Pulmonary artery endothelial cell (primary cell): ENCODE measurements at regions not wholly inside any gene's neighbourhood (a gene's known extent, or its start where the extent isn't known, plus 50 kb on each side); places are given as distances from the start of the nearest gene placed in this dataset.

Experiments
- DNase-seq: peaks from one replicate; pipeline ENCODE4 v3.0.0-alpha.2; 2011; ENCODE audit warnings: low read depth, low spot score

GRCh38 chr2:12305931-12306330, 410.8 kb upstream of the TRIB2 start:
- DNase-seq = no peak

GRCh38 chr2:12310399-12310798, 406.3 kb upstream of the TRIB2 start:
- no peak for DNase-seq

GRCh38 chr2:12313445-12314126, 403.1 kb upstream of the TRIB2 start:
- no peak for DNase-seq

- no peak for DNase-seq
Observed at GRCh38 chr2:12314127-12314760, 402.5 kb upstream of the TRIB2 start.

- no peak for DNase-seq
Observed at GRCh38 chr2:12315224-12315623, 401.5 kb upstream of the TRIB2 start.

- DNase-seq = no peak
Observed at GRCh38 chr2:12316476-12316875, 400.3 kb upstream of the TRIB2 start.

GRCh38 chr2:12317286-12317685, 399.4 kb upstream of the TRIB2 start:
- DNase-seq = no peak

GRCh38 chr2:12317814-12318426, 398.8 kb upstream of the TRIB2 start:
- DNase-seq = no peak

- DNase-seq = no peak
Observed at GRCh38 chr2:12318427-12319057, 398.2 kb upstream of the TRIB2 start.

- DNase-seq = no peak
Observed at GRCh38 chr2:12320027-12320734, 396.6 kb upstream of the TRIB2 start.

GRCh38 chr2:12320991-12321641, 395.6 kb upstream of the TRIB2 start:
- no peak for DNase-seq

- DNase-seq = no peak
Observed at GRCh38 chr2:12321886-12322285, 394.9 kb upstream of the TRIB2 start.

- DNase-seq = peak; percentile 33
Observed at GRCh38 chr2:12325806-12326205, 390.9 kb upstream of the TRIB2 start.

GRCh38 chr2:12326449-12327190, 390.1 kb upstream of the TRIB2 start:
- no peak for DNase-seq

- no peak for DNase-seq
Observed at GRCh38 chr2:12330916-12331315, 385.8 kb upstream of the TRIB2 start.

- no peak for DNase-seq
Observed at GRCh38 chr2:12331698-12332097, 385.0 kb upstream of the TRIB2 start.

- DNase-seq = no peak
Observed at GRCh38 chr2:12333293-12333692, 383.4 kb upstream of the TRIB2 start.

GRCh38 chr2:12334412-12334966, 382.2 kb upstream of the TRIB2 start:
- DNase-seq = no peak

- no peak for DNase-seq
Observed at GRCh38 chr2:12335131-12335530, 381.6 kb upstream of the TRIB2 start.

- no peak for DNase-seq
Observed at GRCh38 chr2:12335995-12336394, 380.7 kb upstream of the TRIB2 start.
